Liver (tissue), 8 donors: ENCODE measurements at regions not wholly inside any gene's neighbourhood (a gene's known extent, or its start where the extent isn't known, plus 50 kb on each side); places are given as distances from the start of the nearest gene placed in this dataset.

Experiments used
- DNase-seq: peaks from one replicate; pipeline ENCODE4 v3.0.0-alpha.2; 2017; ENCODE audit warnings: low spot score
- H3K27ac ChIP-seq, 2 donors: one replicate each; pipeline ENCODE4 v1.7.0; 2013; ENCODE audit warnings: inconsistent platforms in 2 of 2, low read length in 2 of 2, control low read depth in 1 of 2, low read depth in 1 of 2, mild to moderate bottlenecking in 1 of 2
- H3K27me3 ChIP-seq, 4 donors: one replicate each; pipeline versions ENCODE4 v1.6.1 to v1.7.0; 2013; ENCODE audit warnings: low read length in 3 of 4, inconsistent platforms in 1 of 4, mild to moderate bottlenecking in 1 of 4, moderate library complexity in 1 of 4; ENCODE audit not compliant: control insufficient read depth in 4 of 4, insufficient read depth in 4 of 4
- H3K36me3 ChIP-seq, 4 donors: one replicate each; pipeline versions ENCODE4 v1.6.1 to v1.7.0; 2013; ENCODE audit warnings: low read length in 3 of 4, mild to moderate bottlenecking in 3 of 4, low read depth in 1 of 4, moderate library complexity in 1 of 4; ENCODE audit not compliant: control insufficient read depth in 4 of 4, insufficient read depth in 3 of 4
- H3K4me1 ChIP-seq, 4 donors: one replicate each; pipeline versions ENCODE4 v1.6.1 to v1.7.0; 2013; ENCODE audit warnings: low read length in 3 of 4, mild to moderate bottlenecking in 3 of 4, moderate library complexity in 1 of 4; ENCODE audit not compliant: control insufficient read depth in 4 of 4, insufficient read depth in 4 of 4
- H3K4me3 ChIP-seq, 3 donors: one replicate each; pipeline versions ENCODE4 v1.6.1 to v1.7.0; 2013; ENCODE audit warnings: low read length in 3 of 3, control low read depth in 1 of 3, low read depth in 1 of 3, mild to moderate bottlenecking in 1 of 3
- H3K9ac ChIP-seq, 2 donors: one replicate each; pipeline ENCODE4 v1.7.0; 2013; ENCODE audit warnings: low read length in 2 of 2, mild to moderate bottlenecking in 2 of 2, moderate library complexity in 2 of 2, control low read depth in 1 of 2, low read depth in 1 of 2
- H3K9me3 ChIP-seq, 4 donors: one replicate each; pipeline versions ENCODE4 v1.6.1 to v1.7.0; 2013; ENCODE audit warnings: low read length in 3 of 4; ENCODE audit not compliant: control insufficient read depth in 4 of 4
- CTCF ChIP-seq: fragments of 150-350 bp; IDR thresholded peaks from 2 replicates; pipeline ENCODE4 v1.5.1; 2017; ENCODE audit warnings: improper control_type of control experiment, low read depth, low read length; ENCODE audit not compliant: missing input control
- EGR1 ChIP-seq, 2 donors: IDR thresholded peaks; 2 replicates each; pipeline ENCODE4 v1.6.1; 2016 to 2018; ENCODE audit warnings: antibody characterized with exemption in 2 of 2, low read depth in 2 of 2
- FOXA1 ChIP-seq: IDR thresholded peaks from 2 replicates; pipeline ENCODE4 v1.6.1; 2016; ENCODE audit warnings: antibody characterized with exemption
- FOXA2 ChIP-seq: IDR thresholded peaks from 2 replicates; pipeline ENCODE4 v1.6.1; 2016; ENCODE audit warnings: antibody characterized with exemption
- GABPA ChIP-seq, 2 donors: IDR thresholded peaks in 1 of 2; conservative IDR thresholded peaks in 1 of 2; 2 replicates each; pipeline ENCODE4 v1.6.1; 2016; ENCODE audit warnings: antibody characterized with exemption in 2 of 2, mild to moderate bottlenecking in 1 of 2, moderate library complexity in 1 of 2
- HNF4A ChIP-seq, 2 donors: conservative IDR thresholded peaks; 2 replicates each; pipeline ENCODE4 v1.6.1; 2016; ENCODE audit warnings: antibody characterized with exemption in 2 of 2, mild to moderate bottlenecking in 2 of 2
- HNF4G ChIP-seq: IDR thresholded peaks from 2 replicates; pipeline ENCODE4 v1.6.1; 2016; ENCODE audit warnings: antibody characterized with exemption
- JUND ChIP-seq, 2 donors: IDR thresholded peaks; 2 replicates each; pipeline ENCODE4 v1.6.1; 2016; ENCODE audit warnings: antibody characterized with exemption in 2 of 2
- NR2F2 ChIP-seq: IDR thresholded peaks from 2 replicates; pipeline ENCODE4 v1.6.1; 2016; ENCODE audit warnings: antibody characterized with exemption
- RAD21 ChIP-seq, 2 donors: IDR thresholded peaks; 2 replicates each; pipeline ENCODE4 v1.6.1; 2016; ENCODE audit warnings: antibody characterized with exemption in 2 of 2, mild to moderate bottlenecking in 2 of 2
- REST ChIP-seq: IDR thresholded peaks from 2 replicates; pipeline ENCODE4 v1.6.1; 2016; ENCODE audit warnings: antibody characterized with exemption, mild to moderate bottlenecking
- RXRA ChIP-seq, 2 donors: IDR thresholded peaks; 2 replicates each; pipeline ENCODE4 v1.6.1; 2017 to 2018; ENCODE audit warnings: antibody characterized with exemption in 2 of 2, mild to moderate bottlenecking in 1 of 2
- SP1 ChIP-seq: IDR thresholded peaks from 2 replicates; pipeline ENCODE4 v1.6.1; 2018; ENCODE audit warnings: antibody characterized with exemption, mild to moderate bottlenecking
- TAF1 ChIP-seq: conservative IDR thresholded peaks from 2 replicates; pipeline ENCODE4 v1.6.1; 2016; ENCODE audit warnings: antibody characterized with exemption, mild to moderate bottlenecking
- YY1 ChIP-seq: IDR thresholded peaks from 2 replicates; pipeline ENCODE4 v1.6.1; 2016; ENCODE audit warnings: antibody characterized with exemption, mild to moderate bottlenecking
- WGBS: extraction: QIAGEN DNeasy Blood & Tissue Kit; methylation state at CpG from one replicate; pipeline ENCODE4 v1.1.7; 2013; 5-methylcytosine and 5-hydroxymethylcytosine counted together
- TF ChIP-seq, protein P1 (sequence below): IDR thresholded peaks from 2 replicates; pipeline ENCODE4 v1.6.1; 2016; ENCODE audit warnings: antibody characterized with exemption
- TF ChIP-seq, protein P2 (sequence below): IDR thresholded peaks from 2 replicates; pipeline ENCODE4 v1.6.1; 2016; ENCODE audit warnings: antibody characterized with exemption
- TF ChIP-seq, protein P3 (sequence below): IDR thresholded peaks from 2 replicates; pipeline ENCODE4 v1.6.1; 2016; ENCODE audit warnings: antibody characterized with exemption
- donor health status: healthy.
- donor health status: healthy.
- donor health status: healthy.
- donor health status: healthy.
- donor health status: healthy.

DNA sequence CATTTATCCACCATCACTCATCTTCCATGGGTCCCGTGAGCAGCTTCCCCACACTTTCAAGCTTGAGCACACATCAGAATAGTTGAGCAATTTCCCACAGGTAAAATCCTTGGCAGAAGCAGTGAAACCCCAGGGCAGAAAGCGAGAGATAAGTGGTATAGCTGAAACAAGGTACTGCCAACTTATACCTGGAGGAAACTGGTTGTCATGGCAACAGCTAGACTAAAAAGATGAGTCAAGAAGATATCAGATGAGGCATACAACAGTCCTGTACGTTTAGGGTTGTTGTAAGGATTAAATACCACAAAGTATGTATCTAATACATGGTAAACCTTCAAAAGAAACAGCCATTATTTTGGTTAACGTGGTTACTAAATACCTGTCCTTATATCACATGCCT lies 66.9 kb upstream of the PHOX2B start:
- Histone ChIP-seq H3K36me3 (no peaks in the 10 kb centered on the region), H3K4me3 (no peak overlapping the region), H3K4me1 (no peaks in the 10 kb centered on the region), H3K9me3 (no peaks in the 10 kb centered on the region), H3K27ac (no peak overlapping the region), H3K9ac (no peak overlapping the region), H3K27me3 (peaks cover 0 to 6% (median 0%) of the 10 kb centered on the region in 4 donors)
- TF ChIP-seq GABPA (IDR thresholded peaks at IDR 0.05 in 1 of 2, conservative IDR thresholded peaks at IDR 0.05 in 1 of 2) (no peak), RXRA (IDR thresholded peaks at IDR 0.05) (no peak), FOXA1 (no peak), RAD21 (IDR thresholded peaks at IDR 0.05) (no peak), NR2F2 (no peak), HNF4A (conservative IDR thresholded peaks at IDR 0.05) (no peak), FOXA2 (no peak), JUND (IDR thresholded peaks at IDR 0.05) (no peak), TAF1 (no peak), YY1 (no peak), EGR1 (IDR thresholded peaks at IDR 0.05; ENCODE audit: low read depth in 2 of 2) (no peak), CTCF (no peak), SP1 (no peak), HNF4G (no peak), REST (no peak)
- TF ChIP-seq, protein P1, sequence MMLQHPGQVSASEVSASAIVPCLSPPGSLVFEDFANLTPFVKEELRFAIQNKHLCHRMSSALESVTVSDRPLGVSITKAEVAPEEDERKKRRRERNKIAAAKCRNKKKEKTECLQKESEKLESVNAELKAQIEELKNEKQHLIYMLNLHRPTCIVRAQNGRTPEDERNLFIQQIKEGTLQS = no peak
- TF ChIP-seq, protein P2, sequence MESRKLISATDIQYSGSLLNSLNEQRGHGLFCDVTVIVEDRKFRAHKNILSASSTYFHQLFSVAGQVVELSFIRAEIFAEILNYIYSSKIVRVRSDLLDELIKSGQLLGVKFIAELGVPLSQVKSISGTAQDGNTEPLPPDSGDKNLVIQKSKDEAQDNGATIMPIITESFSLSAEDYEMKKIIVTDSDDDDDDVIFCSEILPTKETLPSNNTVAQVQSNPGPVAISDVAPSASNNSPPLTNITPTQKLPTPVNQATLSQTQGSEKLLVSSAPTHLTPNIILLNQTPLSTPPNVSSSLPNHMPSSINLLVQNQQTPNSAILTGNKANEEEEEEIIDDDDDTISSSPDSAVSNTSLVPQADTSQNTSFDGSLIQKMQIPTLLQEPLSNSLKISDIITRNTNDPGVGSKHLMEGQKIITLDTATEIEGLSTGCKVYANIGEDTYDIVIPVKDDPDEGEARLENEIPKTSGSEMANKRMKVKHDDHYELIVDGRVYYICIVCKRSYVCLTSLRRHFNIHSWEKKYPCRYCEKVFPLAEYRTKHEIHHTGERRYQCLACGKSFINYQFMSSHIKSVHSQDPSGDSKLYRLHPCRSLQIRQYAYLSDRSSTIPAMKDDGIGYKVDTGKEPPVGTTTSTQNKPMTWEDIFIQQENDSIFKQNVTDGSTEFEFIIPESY = no peak
- TF ChIP-seq, protein P3, sequence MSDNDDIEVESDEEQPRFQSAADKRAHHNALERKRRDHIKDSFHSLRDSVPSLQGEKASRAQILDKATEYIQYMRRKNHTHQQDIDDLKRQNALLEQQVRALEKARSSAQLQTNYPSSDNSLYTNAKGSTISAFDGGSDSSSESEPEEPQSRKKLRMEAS = no peak
- DNase-seq = no peak
- WGBS = 66% methylated on average over 4 of the region's 4 CpGs
